CD8-positive, alpha-beta memory T cell (primary cell): ENCODE measurements at regions not wholly inside any gene's neighbourhood (a gene's known extent, or its start where the extent isn't known, plus 50 kb on each side); places are given as distances from the start of the nearest gene placed in this dataset.
A peak's percentile ranks its signal among the peaks of the same experiment; 100 is the strongest.

ENCODE experiments used
- CTCF ChIA-PET: fragments of 350-600 bp; sonication (Branson Sonifier 250); formaldehyde crosslinking; loops from one replicate; lab custom pipeline; 2021; ENCODE audit warnings: antibody characterized with exemption; lab: Charles Lee
- POLR2A ChIA-PET: fragments of 350-600 bp; sonication (Branson Sonifier 250); formaldehyde crosslinking; loops from one replicate; lab custom pipeline; 2021; ENCODE audit warnings: antibody characterized with exemption; lab: Charles Lee
- DNase-seq, 5 donors: peaks; one replicate each; pipeline versions ENCODE4 v3.0.0 to v3.0.0-alpha.2; 2020 to 2022; ENCODE audit warnings: mixed read lengths in 1 of 5
- H3K27ac ChIP-seq: one replicate; pipeline ENCODE4 v1.7.0; 2013; ENCODE audit warnings: low read depth, mild to moderate bottlenecking, low read length, moderate library complexity
- H3K27me3 ChIP-seq: 2 replicates; pipeline ENCODE4 v1.7.0; 2013; ENCODE audit warnings: low read length, mild to moderate bottlenecking; ENCODE audit not compliant: insufficient read depth, poor library complexity, severe bottlenecking
- H3K36me3 ChIP-seq: 2 replicates; pipeline ENCODE4 v1.7.0; 2013; ENCODE audit warnings: mild to moderate bottlenecking, low read length, moderate library complexity; ENCODE audit not compliant: insufficient read depth
- H3K4me1 ChIP-seq: 2 replicates; pipeline ENCODE4 v1.7.0; 2013; ENCODE audit warnings: mild to moderate bottlenecking, low read length, moderate library complexity; ENCODE audit not compliant: insufficient read depth
- H3K4me3 ChIP-seq: 2 replicates; pipeline ENCODE4 v1.7.0; 2013; ENCODE audit warnings: mild to moderate bottlenecking, low read length
- H3K9me3 ChIP-seq: 2 replicates; pipeline ENCODE4 v1.7.0; 2013; ENCODE audit warnings: mild to moderate bottlenecking, low read length
- H3K27ac Mint-ChIP-seq, 8 donors: one replicate each; pipeline ENCODE4 v1.8.0; 2020 to 2021; ENCODE audit warnings: mixed read lengths in 8 of 8, mild to moderate bottlenecking in 6 of 8, inconsistent platforms in 3 of 8, moderate library complexity in 3 of 8
- H3K27me3 Mint-ChIP-seq, 2 donors: one replicate each; pipeline ENCODE4 v1.8.0; 2020 to 2021; ENCODE audit warnings: mixed read lengths in 2 of 2, mild to moderate bottlenecking in 1 of 2, moderate library complexity in 1 of 2
- H3K36me3 Mint-ChIP-seq, 3 donors: one replicate each; pipeline ENCODE4 v1.8.0; 2020 to 2021; ENCODE audit warnings: mixed read lengths in 3 of 3, inconsistent platforms in 1 of 3, mild to moderate bottlenecking in 1 of 3
- H3K4me1 Mint-ChIP-seq, 3 donors: one replicate each; pipeline ENCODE4 v1.8.0; 2020 to 2021; ENCODE audit warnings: mixed read lengths in 3 of 3, inconsistent platforms in 1 of 3, mild to moderate bottlenecking in 1 of 3
- H3K4me3 Mint-ChIP-seq, 7 donors: one replicate each; pipeline ENCODE4 v1.8.0; 2020 to 2021; ENCODE audit warnings: mixed read lengths in 7 of 7, mild to moderate bottlenecking in 6 of 7, moderate library complexity in 4 of 7, inconsistent platforms in 2 of 7
- H3K9me3 Mint-ChIP-seq, 5 donors: one replicate each; pipeline ENCODE4 v1.8.0; 2020 to 2022; ENCODE audit warnings: mixed read lengths in 5 of 5, mild to moderate bottlenecking in 3 of 5, moderate library complexity in 2 of 5, inconsistent platforms in 1 of 5

DNA sequence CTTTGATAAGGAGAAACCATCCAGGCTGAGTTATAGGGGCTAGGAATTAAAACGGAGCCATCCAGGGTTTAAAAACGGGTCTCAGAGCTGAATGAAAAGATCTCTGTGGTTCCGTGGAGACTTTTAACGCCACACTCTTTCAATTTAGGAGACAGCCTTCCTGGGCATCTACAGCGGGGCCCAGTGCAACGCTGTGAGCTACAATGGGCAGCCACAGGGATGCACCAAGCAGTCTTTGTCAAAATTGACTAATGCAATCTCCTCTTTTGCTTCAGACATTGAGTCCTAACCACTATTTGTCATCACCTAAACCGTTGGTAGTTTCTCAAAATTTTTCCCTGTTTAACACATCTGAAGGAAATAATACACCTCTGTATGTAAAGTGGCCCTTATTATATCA lies 96.6 kb upstream of the ABCA1 start:
- no peaks in the 10 kb centered on the region for H3K36me3 ChIP-seq
- H3K27ac ChIP-seq: no peak overlapping the region
- POLR2A ChIA-PET: no interaction called here
- Mint-ChIP-seq H3K9me3 (no peaks in the 10 kb centered on the region), H3K4me3 (no peak overlapping the region), H3K27me3 (peaks cover 16 to 24% of the 10 kb centered on the region in 2 donors), H3K27ac (no peak overlapping the region), H3K4me1 (no peaks in the 10 kb centered on the region), H3K36me3 (no peaks in the 10 kb centered on the region)
- no peak overlapping the region for H3K4me3 ChIP-seq
- no peaks in the 10 kb centered on the region for H3K9me3 ChIP-seq
- CTCF ChIA-PET: no interaction called here
- no peaks in the 10 kb centered on the region for H3K27me3 ChIP-seq
- no peaks in the 10 kb centered on the region for H3K4me1 ChIP-seq
- DNase-seq: no peak

DNA sequence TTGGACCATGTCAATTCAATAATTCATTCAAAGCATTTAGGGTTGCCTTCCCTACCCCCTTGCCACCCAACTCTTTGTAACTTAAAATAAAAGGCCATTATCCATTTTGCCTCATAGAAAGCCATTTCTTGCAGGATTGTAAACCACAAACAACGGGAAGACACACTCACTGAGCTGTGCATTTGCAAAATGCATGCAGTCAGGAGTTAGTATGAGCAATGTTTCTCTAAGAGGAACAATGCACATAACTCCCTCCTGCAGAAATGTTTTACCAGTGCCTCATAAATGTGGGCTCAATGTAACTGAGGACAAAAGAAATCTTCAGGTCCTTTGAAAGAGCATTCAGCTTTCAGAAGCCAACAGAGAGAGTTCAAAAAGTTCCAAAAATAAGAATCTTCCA lies 98.5 kb upstream of the ABCA1 start:
- Mint-ChIP-seq H3K4me1 (no peaks in the 10 kb centered on the region), H3K36me3 (no peaks in the 10 kb centered on the region), H3K27me3 (peaks cover 5 to 10% of the 10 kb centered on the region in 2 donors), H3K9me3 (no peaks in the 10 kb centered on the region), H3K4me3 (no peak overlapping the region), H3K27ac (no peak overlapping the region)
- no peaks in the 10 kb centered on the region for H3K4me1 ChIP-seq
- H3K4me3 ChIP-seq: no peak overlapping the region
- H3K27me3 ChIP-seq: no peaks in the 10 kb centered on the region
- H3K27ac ChIP-seq: no peak overlapping the region
- ChIA-PET POLR2A (no interaction called here), CTCF (no interaction called here)
- H3K9me3 ChIP-seq: no peaks in the 10 kb centered on the region
- no peak for DNase-seq
- H3K36me3 ChIP-seq: no peaks in the 10 kb centered on the region

DNA sequence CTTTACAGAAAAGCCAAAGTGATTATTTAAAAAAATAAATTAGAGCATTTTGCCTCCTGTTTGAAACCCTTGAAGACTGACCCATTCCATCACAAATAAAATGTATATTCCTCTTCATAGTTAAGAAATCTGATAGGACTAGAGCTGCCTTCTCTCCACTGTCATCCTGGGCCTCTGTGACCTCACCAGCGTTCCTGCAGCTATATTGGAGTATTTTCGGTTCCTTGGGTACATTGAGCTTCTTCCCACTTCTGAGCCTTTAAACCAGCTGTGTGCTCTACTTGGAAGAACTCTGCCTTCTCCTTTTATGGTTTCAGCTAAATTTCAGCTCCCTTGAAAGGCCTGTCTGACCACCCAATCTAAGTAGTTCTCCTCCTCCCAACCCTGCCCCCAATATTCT lies 99.1 kb upstream of the ABCA1 start:
- Histone ChIP-seq H3K36me3 (no peaks in the 10 kb centered on the region), H3K27ac (no peak overlapping the region), H3K27me3 (no peaks in the 10 kb centered on the region), H3K4me1 (no peaks in the 10 kb centered on the region), H3K9me3 (no peaks in the 10 kb centered on the region), H3K4me3 (no peak overlapping the region)
- peak overlapping the region in 1 of 7 donors; percentile 23 for H3K4me3 Mint-ChIP-seq
- no peaks in the 10 kb centered on the region for H3K4me1 Mint-ChIP-seq
- CTCF ChIA-PET: no interaction called here
- peak overlapping the region in 1 of 8 donors; percentile 79 for H3K27ac Mint-ChIP-seq
- peaks cover 1 to 5% of the 10 kb centered on the region in 2 donors for H3K27me3 Mint-ChIP-seq
- H3K36me3 Mint-ChIP-seq: no peaks in the 10 kb centered on the region
- POLR2A ChIA-PET: no interaction called here
- no peaks in the 10 kb centered on the region for H3K9me3 Mint-ChIP-seq
- no peak for DNase-seq

DNA sequence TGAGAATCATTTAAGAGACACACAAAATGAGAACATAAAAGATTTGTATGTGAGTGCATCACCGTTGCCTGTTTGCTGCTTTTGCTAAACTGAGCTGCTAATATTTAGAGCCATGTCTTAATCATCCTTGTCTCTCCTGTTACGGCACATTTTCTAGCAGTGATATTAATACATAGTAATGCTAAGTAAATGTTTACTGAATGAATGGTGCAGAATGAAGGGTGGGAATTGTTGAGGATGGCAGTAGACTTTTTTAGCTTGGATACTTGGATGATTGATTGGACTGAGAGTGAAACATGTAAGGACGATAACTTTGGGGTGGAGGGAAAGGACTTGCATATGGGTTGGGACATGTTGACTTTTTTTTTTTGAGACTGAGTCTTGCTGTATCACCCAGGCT lies 102.3 kb upstream of the ABCA1 start:
- Histone ChIP-seq H3K4me1 (no peaks in the 10 kb centered on the region), H3K4me3 (no peak overlapping the region), H3K27ac (no peak overlapping the region), H3K9me3 (no peaks in the 10 kb centered on the region), H3K27me3 (no peaks in the 10 kb centered on the region), H3K36me3 (no peaks in the 10 kb centered on the region)
- Mint-ChIP-seq H3K4me1 (no peaks in the 10 kb centered on the region), H3K36me3 (peaks cover 0 to 15% (median 0%) of the 10 kb centered on the region in 3 donors), H3K27ac (no peak overlapping the region), H3K27me3 (no peaks in the 10 kb centered on the region), H3K9me3 (peaks cover 0 to 12% (median 11%) of the 10 kb centered on the region in 5 donors), H3K4me3 (no peak overlapping the region)
- POLR2A ChIA-PET: no interaction called here
- DNase-seq: no peak
- CTCF ChIA-PET: no interaction called here

DNA sequence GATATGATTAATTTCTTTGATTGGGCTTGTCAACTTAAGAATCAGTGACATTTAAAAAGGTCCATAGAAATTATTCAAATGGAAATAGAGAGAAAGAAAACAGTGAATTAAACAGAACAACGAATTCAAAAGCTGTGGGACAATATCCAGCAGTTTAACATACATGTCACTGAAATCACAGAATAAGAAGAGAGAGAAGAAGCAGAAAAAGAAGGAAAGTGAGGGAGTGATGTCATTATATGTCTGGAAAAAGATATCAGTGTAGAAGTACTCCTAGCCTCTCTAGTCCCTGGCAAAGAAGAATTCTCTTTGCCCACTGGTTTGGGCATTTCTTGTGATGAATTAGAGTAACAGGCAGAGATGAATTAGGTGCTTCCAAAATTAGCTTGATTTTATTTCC lies 109.2 kb upstream of the ABCA1 start:
- Mint-ChIP-seq H3K9me3 (peaks cover 9 to 23% (median 16%) of the 10 kb centered on the region in 5 donors), H3K36me3 (peaks cover 0 to 15% (median 0%) of the 10 kb centered on the region in 3 donors), H3K27me3 (peaks cover 3 to 4% of the 10 kb centered on the region in 2 donors), H3K4me3 (no peak overlapping the region), H3K27ac (peak overlapping the region in 1 of 8 donors; percentile 64), H3K4me1 (no peaks in the 10 kb centered on the region)
- Histone ChIP-seq H3K4me1 (no peaks in the 10 kb centered on the region), H3K4me3 (no peak overlapping the region), H3K9me3 (no peaks in the 10 kb centered on the region), H3K27me3 (no peaks in the 10 kb centered on the region), H3K36me3 (no peaks in the 10 kb centered on the region), H3K27ac (no peak overlapping the region)
- CTCF ChIA-PET: no interaction called here
- DNase-seq: no peak
- POLR2A ChIA-PET: no interaction called here

DNA sequence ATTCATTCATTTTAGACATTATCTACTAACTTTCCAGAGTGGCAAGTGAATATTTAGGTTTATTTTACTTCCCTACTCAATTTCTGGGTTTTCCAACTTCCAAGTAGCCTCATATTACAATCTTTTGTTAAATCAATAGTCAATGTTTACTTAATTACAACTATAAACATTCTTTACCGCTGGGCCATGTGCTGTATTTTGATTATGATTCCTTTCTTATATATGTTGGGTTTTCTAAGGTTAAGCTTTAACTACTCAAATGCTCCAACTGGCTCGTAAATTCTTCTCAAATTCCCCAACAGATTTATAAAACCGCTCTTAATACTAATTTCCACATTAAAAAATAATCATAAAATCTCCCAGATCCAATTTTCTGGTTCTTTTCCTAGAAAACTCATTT lies 110.1 kb upstream of the ABCA1 start:
- H3K4me3 Mint-ChIP-seq: no peak overlapping the region
- Histone ChIP-seq H3K27me3 (no peaks in the 10 kb centered on the region), H3K36me3 (no peaks in the 10 kb centered on the region), H3K9me3 (no peaks in the 10 kb centered on the region), H3K4me3 (no peak overlapping the region), H3K27ac (no peak overlapping the region), H3K4me1 (no peaks in the 10 kb centered on the region)
- CTCF ChIA-PET: no interaction called here
- peaks cover 9 to 22% (median 15%) of the 10 kb centered on the region in 5 donors for H3K9me3 Mint-ChIP-seq
- H3K36me3 Mint-ChIP-seq: peaks cover 0 to 11% (median 0%) of the 10 kb centered on the region in 3 donors
- no peaks in the 10 kb centered on the region for H3K4me1 Mint-ChIP-seq
- DNase-seq: no peak
- H3K27me3 Mint-ChIP-seq: peaks cover 3 to 6% of the 10 kb centered on the region in 2 donors
- no peak overlapping the region for H3K27ac Mint-ChIP-seq
- POLR2A ChIA-PET: no interaction called here

DNA sequence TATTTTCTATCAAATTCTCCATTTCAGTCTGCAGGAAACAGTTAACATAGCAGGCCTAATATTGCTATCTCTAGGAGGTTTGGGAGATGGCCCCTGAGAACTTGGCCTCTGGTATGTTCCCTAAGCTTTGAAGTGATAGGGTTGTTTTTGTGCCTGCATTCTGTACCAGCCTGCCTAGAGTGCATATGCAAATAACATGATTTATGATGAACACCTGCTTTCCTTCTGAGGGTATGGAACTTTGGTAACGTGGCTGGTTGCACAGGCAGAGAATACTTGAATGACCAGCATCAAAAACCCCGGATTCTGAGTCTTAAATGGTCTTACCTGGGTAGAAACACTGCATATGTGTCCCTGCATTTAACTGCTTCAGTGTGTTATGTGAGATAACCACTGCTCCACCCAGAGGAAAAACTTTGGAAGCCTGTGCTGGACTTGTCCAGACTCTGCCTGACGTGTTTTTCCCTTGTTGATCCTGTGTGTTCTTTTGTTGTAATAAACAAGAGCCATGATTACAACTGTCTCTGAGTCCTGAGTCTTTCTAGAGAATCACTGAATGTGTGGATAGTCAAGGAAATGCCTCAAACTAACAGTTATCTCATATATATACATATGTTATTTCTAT lies 111.3 kb upstream of the ABCA1 start:
- Mint-ChIP-seq H3K4me1 (no peaks in the 10 kb centered on the region), H3K4me3 (no peak overlapping the region), H3K27ac (no peak overlapping the region), H3K27me3 (peaks cover 3 to 6% of the 10 kb centered on the region in 2 donors), H3K9me3 (peaks cover 3 to 12% (median 9%) of the 10 kb centered on the region in 5 donors), H3K36me3 (no peaks in the 10 kb centered on the region)
- no peak overlapping the region for H3K27ac ChIP-seq
- no peaks in the 10 kb centered on the region for H3K36me3 ChIP-seq
- no peaks in the 10 kb centered on the region for H3K27me3 ChIP-seq
- no peak for DNase-seq
- H3K4me3 ChIP-seq: no peak overlapping the region
- ChIA-PET CTCF (no interaction called here), POLR2A (no interaction called here)
- no peaks in the 10 kb centered on the region for H3K9me3 ChIP-seq
- no peaks in the 10 kb centered on the region for H3K4me1 ChIP-seq

DNA sequence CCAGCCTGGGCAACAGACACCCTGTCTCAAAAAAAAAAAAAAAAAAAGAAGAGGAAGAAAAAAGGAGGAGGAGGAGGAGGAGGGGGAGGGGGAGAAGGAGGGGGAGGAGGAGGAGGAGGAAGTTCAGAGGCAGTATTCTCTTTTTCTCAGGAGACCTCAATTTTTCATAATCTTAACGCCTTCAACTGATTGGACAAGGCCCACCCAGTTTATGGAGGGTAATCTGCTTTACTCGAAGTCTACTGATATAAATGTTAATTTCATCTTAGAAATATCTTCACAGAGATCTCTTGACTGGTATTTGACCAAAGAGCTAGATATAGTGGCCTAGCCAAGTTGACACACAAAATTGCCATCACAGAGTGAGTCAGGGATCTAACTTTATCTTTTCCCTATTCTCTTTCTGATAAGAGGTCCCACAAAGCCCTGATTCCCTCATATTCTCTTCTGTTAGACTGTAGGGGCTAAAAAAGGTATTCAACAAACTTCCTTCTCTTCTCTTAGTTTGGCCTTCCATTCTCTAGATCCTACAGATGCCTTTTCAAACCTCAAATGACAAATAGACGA lies 115.5 kb upstream of the ABCA1 start:
- Mint-ChIP-seq H3K9me3 (peaks cover 0 to 3% (median 0%) of the 10 kb centered on the region in 5 donors), H3K36me3 (no peaks in the 10 kb centered on the region), H3K4me1 (no peaks in the 10 kb centered on the region), H3K27me3 (peaks cover 2 to 6% of the 10 kb centered on the region in 2 donors), H3K27ac (no peak overlapping the region), H3K4me3 (no peak overlapping the region)
- H3K4me3 ChIP-seq: no peak overlapping the region
- no peaks in the 10 kb centered on the region for H3K36me3 ChIP-seq
- ChIA-PET CTCF (no interaction called here), POLR2A (no interaction called here)
- H3K9me3 ChIP-seq: no peaks in the 10 kb centered on the region
- H3K27ac ChIP-seq: no peak overlapping the region
- no peaks in the 10 kb centered on the region for H3K27me3 ChIP-seq
- no peak for DNase-seq
- no peaks in the 10 kb centered on the region for H3K4me1 ChIP-seq
